ENCODE measurements at regions not wholly inside any gene's neighbourhood (a gene's known extent, or its start where the extent isn't known, plus 50 kb on each side); places are given as distances from the start of the nearest gene placed in this dataset.

DNA sequence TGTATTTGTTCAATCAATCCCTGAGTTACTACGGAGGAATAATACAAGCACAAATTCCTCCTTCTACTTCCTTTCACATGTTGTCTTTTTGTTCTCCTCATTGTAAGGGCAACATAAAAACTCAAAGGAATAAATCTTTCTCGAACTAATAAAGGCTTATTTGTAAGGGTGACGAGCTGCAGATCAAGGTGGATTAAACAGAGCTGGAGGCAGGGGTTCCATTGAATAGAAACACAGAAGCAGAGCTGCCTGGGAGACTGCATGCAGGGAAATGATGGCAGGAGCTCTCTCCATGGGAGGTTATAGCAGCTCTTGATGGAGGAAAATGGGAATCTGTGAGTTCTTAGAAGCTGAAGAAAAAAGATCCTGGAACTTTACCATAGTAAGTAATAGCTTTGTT lies 160.2 kb downstream of the CYYR1 start:
- no peak for DNase-seq (ENCODE audit: low spot score)

DNA sequence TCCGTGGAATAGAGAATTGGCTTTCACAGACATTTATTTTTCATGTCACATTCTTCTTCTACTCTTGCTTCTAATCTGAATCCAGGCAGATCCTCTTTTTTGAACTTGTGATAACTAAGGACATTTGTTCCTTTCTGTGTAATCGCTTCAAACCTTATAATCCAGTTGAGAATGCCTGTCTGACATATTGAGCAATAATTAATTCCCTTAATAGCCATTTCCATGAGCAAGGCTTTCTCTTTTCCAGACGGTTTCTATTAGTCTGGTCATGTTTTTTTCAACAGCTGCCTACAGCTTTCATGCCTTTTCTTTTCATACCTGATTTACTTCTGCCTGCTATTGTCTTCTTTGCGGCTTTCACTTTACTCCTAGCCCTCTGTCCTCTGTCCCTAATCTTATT lies 163.4 kb downstream of the CYYR1 start:
- DNase-seq (ENCODE audit: low spot score) = no peak

DNA sequence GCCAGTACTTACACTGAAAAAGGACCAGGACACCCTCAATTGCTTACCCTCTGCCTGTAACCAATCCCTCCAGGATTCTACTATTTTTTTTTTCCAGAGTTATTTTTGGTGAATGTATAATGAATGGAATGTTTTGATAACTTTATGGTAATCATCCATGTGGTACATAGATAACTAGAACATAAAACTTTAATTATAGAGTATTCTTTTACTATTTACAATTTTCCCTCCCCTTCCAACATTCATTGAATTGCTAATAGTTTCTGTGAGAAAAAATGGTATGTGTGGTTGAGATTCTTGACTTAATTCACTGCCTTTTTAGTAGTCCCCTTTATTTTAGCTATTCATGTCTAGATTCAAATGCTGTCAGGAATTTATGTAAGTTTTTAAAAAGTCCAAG lies 164.6 kb downstream of the CYYR1 start:
- DNase-seq (ENCODE audit: low spot score) = no peak

DNA sequence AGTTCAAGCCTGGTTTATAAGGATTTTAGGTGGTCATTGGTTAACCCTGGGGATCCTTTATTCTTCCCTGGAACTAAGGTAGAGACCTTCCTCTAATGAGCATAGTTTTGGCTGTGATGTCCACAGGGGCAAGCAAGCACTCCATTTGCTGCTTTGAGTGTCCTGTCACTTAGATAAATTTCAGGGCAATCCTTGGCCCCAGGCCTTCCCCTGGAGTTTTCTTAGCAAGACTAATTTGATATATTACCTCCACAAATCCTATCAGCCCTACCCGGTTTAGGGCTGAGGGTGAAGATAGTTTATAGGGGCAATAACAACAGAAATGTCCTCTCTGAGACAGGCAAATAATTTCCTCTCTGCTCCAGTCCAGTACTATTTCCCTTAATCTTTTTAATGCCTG lies 166.6 kb downstream of the CYYR1 start:
- no peak for DNase-seq (ENCODE audit: low spot score)

DNA sequence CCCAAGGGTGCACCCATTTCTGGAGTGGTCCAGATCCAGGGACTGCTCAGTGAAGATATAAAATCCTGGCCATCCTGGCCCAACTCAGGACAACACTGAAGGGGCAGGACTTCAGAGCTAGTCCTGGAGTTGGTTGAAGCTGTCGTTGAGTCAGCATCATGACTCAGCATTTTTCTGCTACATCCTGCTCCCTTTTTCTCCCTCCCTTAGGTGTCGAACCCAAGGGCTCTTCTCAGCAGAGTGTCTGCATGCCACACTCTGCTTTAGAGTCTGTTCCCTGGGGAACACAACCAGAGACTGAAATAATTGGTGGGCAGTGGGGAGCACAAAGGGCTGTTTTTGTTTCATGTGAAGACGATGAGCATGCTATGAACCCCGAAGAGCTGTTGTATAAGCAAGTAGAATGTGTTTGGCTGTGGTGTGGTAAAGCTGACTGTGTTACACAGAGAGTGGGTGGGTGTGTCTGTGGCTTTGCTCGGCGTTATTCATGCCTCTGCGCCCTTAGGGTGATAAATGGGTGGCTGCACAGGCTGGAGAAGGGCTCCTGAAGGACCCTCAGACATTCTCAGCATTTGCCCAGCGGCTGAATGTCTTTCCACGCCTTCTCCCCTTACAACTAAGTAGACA lies 167.2 kb downstream of the CYYR1 start:
- DNase-seq (ENCODE audit: low spot score) = peak; percentile 4

DNA sequence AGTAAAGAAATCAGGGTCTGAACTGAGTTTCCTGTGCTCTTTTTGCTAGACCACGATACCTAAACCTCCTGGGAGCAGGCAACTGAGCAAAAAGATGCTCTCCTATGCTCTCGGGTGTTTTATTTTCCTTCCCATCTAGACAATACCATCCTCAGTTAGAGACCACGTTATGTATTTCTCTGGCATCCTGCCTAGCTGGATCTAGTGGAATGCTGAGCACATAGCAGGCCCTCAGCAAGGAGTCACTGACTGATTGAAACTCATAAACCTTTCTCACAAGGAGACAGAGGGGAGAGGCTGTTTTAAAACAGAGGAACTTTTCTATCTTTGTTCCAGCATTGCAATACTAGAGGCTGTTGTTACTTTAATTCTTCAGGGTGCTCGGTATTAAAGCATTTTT lies 168.0 kb downstream of the CYYR1 start:
- DNase-seq (ENCODE audit: low spot score) = no peak

DNA sequence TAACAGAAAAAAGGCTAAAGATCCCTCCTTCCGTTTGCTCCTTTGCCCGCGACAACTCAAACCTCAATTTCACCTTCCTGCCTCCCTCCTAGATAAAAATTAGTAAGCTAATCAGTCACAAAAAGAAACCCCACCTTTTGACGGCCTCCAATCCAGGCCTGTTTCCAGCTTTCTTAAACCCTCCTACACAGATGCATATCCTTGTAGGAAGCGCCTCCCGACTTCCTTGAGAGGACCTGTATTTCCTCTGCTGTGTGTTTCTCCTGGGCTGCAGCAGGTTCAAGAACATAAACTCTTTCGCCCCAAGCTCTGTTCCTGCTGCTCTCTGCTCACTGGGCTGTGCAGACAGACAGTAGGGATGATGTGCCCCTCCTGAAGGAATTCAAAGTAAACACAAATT lies 168.8 kb downstream of the CYYR1 start:
- no peak for DNase-seq (ENCODE audit: low spot score)

DNA sequence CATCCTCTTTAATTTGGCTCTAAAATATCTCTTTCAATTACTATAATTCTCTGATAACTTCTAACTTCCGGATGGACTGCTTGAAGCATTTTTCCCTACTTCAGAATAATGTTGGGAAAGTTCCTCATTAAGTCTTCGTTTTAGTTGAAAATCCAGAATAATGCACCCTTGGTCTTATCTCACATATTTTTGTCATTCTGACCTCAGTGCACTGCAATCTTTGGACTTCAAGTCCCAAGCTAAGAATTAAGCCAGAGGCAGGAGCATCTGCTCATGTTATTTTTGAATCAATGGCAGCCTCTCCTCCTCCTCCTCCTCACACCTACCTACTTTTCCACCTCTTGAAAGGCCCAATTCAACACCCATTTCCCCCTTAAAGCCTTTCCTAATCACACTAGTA lies 169.8 kb downstream of the CYYR1 start:
- DNase-seq (ENCODE audit: low spot score) = no peak

DNA sequence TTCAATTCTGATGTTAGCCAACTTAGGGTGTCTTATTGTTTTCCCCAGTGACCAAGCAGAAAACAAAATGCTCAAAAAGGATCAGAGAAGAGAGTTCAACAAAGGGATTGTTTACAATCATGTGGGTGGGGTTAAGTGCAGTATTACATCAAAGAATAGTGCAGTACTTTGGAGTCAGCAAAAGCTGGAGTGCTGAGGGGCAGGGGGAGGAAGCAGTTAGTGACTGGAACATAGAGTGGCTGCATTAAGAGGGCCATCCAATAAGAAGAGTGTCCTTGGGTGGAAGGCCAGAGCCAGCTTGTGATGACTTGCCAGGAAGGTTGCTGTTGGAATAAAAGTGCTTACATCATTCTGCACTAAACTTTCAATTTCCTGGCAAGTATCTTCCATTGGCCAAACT lies 175.5 kb downstream of the CYYR1 start:
- no peak for DNase-seq (ENCODE audit: low spot score)

DNA sequence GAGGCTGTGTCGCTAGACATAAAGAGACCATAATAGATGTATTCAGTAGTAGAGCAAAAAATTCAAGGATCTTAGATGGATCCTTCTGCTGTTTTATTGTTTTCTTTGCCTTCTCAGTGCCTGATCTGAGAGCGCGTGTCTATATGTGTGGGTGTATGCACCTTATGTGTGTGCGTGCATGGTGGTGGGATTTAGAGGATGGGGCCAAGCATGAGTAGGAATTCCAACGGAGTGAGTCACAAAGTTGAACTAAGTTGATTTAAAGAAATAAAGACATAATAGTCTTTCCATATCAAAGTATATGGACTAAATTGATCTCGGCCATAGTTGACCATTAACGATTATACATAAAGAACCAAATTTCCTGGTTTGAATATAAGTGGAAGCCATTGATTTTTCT lies 178.7 kb downstream of the CYYR1 start:
- DNase-seq (ENCODE audit: low spot score) = no peak

DNA sequence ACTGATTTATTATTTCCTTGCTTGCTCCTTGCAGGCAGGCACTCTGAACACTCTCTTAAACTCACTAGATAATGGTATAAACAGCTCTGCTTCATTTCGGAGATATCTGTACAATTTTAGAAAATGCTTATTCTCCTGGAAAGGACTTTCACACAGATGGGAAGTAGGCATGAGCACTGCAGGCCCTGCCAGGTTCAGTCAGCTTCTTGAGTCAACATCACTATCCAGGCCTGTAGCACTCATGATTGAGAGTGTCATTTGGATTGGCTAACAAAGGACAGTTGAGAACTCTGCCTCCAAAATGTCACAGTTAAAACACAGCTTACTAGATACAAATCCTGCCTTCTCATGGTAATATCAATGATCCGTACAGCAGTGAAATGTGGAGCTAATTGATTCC lies 181.9 kb downstream of the CYYR1 start:
- DNase-seq (ENCODE audit: low spot score) = no peak

DNA sequence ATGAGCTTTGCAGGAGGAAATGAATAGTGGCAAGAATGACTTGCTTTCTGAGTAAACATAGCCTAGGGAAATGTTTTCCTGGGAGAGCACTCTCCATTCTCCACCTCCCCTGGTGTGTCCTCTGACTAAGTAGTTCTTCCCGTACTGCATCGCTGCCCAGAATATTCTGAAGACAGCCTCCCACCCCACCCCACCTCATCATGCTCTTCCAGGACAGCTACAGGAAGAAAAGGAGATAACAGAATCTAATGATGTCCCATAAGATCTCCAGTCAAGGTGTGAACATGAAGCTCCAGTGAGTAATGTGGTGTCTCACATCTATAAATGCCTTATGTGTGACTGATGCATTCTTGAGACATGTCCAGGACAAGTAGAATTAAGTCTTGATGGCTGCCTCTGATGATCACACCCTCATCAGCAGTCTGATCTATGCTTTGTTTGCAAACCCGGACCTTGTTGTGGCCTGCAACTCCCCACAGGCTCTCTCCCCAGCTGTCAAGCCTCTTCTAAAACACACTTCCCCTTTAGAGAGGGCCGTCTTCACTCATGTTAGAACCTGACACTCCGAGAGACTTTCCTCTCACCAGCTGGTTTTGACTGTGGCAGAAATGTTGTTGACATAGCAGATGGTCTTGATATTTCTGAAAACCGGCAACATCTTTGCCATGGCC lies 183.0 kb downstream of the CYYR1 start:
- DNase-seq (ENCODE audit: low spot score) = no peak

DNA sequence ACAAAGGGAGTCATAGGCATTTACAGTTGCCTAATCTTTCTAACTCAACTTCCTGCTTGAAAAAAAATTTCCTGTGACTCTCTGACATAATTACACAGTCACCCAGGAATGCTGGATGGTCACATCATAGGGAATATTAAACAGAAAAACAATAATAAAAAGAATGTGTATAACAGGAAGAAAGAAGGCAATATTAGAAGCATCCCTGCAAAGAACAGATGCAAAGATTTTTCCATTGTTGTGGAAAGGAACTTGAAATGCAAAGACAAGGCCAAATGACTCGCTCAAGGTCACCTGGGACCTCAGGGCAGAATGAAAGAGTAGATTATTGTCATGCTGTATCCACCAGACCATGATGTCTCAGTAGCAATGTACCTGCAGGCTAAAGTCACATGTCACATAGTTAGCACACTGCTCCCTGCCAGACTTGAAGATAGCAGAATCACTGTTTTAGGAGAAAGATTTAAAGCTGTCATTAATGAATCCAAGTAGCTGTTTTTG lies 184.3 kb downstream of the CYYR1 start:
- DNase-seq (ENCODE audit: low spot score) = no peak

DNA sequence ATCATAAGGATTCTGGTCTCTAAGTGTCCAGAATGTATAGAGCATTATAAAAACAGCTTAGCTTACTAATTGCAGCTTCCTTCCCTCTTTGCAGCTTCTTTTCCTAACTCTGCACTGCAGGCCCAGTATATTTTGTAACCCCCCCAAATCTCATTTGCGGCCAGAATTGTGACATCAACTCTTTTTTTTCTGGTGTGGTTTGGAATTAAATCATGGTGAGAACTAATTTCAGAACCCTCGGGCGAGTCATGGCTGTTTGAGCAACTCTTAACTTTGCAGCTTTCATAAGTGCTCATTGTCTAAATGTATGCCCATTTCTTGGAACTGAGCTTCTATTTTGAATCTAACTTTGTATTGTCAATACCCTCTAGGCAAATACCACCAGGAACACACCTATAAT lies 187.4 kb downstream of the CYYR1 start:
- DNase-seq (ENCODE audit: low spot score) = no peak

DNA sequence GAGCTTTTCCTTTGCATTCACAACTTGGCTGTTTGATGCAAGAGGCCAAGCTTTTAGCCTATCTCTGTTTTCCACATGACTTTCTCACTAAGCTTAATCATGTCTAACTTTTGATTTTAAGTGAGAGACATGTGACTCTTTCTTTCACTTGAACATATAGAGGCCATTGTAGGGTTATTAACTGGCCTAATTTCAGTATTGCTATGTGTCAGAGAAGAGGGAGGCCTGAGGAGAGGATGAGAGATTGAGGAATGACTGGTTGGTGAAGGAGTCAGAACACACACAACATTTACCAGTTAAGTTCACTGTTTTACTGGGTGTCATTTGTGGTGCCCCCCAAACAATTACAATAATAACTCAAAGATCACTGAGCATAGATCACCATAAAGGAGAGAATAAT lies 193.5 kb downstream of the CYYR1 start:
- DNase-seq (ENCODE audit: low spot score) = no peak

DNA sequence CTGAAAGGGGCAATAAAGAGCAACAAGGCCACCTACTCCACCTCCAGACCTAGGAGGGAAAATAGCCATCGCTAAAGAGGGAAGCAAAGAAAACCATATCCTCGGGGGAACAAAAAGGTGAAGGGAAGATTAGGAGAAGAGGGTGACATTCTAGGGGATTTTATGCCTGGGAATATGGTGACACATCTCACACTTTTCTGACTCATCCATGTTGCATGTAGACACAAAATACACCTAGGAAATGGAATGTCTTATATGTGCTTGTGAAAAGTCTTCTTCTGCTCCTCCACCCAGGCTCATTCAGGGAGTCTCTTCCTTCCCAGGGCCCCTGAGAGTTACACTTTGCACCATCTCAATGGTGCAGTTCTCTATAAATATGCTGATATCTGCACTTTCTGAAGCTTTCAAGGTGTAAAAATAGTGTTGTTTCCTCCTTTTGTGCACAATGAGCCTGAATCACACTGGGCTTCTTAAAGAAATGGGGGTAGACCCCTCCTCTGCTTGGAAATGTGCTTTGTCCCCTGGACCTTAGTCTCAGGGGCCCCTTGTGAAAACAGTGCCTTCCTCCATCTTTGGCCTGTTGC lies 195.9 kb downstream of the CYYR1 start:
- no peak for DNase-seq (ENCODE audit: low spot score)

DNA sequence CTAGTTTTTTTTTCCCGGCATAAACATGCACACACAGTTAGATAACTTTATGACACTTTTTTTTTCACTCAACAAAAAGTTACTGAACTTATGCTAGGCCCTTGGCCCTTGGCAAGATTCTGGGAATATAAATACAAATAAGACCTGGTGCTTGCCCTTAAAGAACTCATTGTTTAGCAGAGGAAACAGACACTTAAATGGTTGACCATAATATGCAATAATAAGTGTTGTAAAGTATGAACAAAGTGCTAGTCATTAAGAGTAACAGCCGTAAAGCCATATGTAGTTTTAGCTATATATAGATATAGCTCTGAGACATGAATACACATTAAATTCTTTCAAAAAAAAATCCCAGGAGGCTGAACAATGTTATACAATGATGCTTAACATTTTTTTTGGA lies 198.3 kb downstream of the CYYR1 start:
- no peak for DNase-seq (ENCODE audit: low spot score)

DNA sequence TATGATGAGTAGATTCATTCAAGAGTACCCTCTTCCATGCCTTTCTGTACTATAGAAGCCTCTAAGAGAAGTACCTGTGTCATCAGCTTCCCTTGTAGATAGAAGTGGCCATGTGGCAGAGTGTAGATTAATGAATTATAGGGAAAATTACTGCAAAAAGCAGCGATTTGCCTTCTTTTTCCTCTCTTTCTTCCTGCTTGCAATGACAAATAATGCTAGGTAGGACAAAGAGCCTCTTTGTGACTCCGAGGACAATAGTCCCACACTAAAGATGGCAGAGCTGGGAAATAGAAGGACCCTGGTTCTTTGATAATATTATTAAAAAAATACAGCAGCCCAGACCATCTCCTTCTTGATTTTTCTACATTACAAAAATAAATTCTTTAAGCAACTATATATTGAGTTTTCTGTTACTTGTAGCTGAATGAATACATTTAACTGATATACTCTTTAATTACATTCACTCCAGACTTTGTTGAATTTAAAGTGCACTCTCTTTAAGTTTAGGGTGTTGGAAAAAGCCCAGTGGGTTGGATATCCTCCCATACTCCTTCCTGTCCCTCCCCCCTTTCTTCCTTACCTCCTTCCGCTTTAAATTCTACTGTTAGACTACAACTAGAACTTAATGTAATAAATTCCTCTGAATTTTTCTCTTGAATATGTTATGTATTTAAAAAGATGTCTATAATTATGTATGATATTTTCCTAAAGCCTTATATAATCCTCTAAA lies 198.2 kb upstream of the APP start:
- DNase-seq (ENCODE audit: low spot score) = no peak

DNA sequence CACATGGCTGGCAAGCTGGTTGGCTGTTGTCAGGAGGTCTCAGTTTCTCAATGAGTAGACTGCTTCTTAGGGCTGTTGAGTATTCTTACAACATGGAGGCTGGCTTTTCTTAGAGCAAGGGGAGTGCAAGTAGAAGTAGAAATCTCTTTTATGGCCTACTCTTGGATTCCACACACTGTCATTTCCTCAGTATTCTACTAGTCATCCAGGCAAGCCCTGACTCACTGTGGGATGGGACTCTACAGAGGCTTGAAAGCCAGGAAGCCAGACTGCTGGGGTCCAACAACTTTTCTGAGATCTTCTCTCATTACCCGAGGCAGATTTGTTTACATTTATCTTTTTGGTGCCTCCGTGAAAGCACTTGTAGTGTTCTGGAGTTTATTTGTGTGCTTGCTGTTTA lies 196.2 kb upstream of the APP start:
- no peak for DNase-seq (ENCODE audit: low spot score)

DNA sequence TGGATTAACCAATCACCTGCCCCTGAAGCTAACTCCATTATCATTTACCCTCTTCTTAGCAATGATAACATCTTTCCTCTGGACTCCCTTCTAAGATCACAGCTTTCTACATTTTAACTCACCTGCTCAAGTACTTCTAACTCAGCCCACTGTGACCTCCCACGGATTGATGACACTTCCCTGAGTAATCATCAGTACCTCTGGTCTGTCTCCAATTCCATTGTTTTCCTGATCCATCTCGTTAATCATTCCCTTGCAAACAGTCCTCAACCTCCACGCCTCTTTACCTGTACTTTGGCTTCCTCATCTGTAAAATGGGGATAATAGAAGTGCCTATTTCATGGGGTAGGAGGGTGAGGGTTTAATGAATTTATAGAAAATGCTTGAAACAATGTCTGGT lies 195.3 kb upstream of the APP start:
- no peak for DNase-seq (ENCODE audit: low spot score)

DNA sequence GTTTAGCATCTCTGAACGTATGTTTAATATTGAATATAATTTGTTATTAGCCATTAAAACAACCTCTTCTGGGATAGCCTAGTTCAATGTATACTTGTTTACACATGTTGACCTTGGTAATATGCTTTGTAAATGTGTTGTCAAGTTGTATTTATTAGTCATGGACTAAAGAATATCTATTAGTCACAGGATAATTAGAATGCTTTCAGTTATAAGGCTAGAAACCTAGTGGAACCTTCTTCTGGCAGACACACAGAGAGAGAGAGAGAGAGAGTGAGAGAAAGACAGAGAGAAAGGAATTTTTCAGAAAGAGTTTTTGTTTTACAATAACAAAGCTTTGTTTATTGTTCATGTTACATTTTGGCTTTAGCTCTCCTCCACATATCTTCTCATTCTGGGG lies 181.1 kb upstream of the APP start:
- DNase-seq (ENCODE audit: low spot score) = no peak

DNA sequence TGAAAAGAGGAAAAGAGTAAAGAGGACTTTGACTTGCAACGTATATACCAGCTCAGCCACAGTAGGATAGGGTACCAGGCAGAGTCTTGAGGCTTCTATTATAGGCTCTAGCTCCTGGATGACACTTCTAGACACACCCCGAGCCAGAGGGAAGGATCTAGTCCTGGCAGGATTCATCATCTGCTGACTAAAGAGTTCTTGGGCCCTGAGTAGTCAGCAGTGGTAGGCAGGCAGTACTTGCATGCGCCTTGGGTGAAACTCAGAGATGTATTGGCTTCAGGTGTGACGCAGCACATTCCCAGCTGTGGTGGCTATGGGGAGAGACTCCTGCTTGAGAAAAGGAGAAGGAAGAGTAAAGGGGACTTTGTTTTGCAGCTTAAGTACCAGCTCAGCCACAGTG lies 162.3 kb upstream of the APP start:
- DNase-seq (ENCODE audit: low spot score) = no peak

Data from hematopoietic multipotent progenitor cell treated with erythropoietin and hydrocortisone succinate and interleukin-3 and kit ligand, for 17 days (in vitro differentiated cells).